D721Med (cell line): ENCODE measurements at regions not wholly inside any gene's neighbourhood (a gene's known extent, or its start where the extent isn't known, plus 50 kb on each side); places are given as distances from the start of the nearest gene placed in this dataset.

Experiments
- DNase-seq: peaks from one replicate; pipeline ENCODE4 v3.0.0; 2011; ENCODE audit warnings: low spot score; ENCODE audit not compliant: insufficient read length
- FAIRE-seq: peaks from 2 replicates; lab custom pipeline; 2011; peaks lifted over from hg19 to GRCh38; lab: Jason Lieb, UNC
- TF ChIP-seq, protein P1 (sequence below): IDR thresholded peaks from 2 replicates; pipeline ENCODE4 v1.5.1; 2012; ENCODE audit warnings: mild to moderate bottlenecking, control low read depth; ENCODE audit not compliant: insufficient read depth; ENCODE audit errors: missing control alignments

DNA sequence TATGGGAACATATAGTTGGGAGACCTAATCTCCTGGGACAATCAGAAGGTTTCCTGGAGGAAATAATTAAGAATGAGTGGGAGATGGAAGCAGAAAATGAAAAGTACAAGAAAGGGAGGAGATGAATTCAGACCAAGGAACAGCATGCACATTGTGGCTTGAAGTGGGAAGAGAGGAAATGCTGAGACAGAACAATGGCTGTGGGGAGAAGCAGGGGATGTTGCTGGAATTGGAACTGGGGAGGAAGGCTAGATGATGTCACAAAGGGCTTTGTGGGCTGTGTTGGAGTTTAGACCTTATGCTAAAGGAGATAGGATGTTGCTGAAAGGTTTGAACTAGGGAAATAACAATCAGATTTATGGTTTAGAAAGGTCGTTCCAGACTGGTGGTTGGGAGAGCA is 119.5 kb upstream of the DIPK2B start:
- FAIRE-seq (no peak), DNase-seq (no peak)
- TF ChIP-seq, protein P1, sequence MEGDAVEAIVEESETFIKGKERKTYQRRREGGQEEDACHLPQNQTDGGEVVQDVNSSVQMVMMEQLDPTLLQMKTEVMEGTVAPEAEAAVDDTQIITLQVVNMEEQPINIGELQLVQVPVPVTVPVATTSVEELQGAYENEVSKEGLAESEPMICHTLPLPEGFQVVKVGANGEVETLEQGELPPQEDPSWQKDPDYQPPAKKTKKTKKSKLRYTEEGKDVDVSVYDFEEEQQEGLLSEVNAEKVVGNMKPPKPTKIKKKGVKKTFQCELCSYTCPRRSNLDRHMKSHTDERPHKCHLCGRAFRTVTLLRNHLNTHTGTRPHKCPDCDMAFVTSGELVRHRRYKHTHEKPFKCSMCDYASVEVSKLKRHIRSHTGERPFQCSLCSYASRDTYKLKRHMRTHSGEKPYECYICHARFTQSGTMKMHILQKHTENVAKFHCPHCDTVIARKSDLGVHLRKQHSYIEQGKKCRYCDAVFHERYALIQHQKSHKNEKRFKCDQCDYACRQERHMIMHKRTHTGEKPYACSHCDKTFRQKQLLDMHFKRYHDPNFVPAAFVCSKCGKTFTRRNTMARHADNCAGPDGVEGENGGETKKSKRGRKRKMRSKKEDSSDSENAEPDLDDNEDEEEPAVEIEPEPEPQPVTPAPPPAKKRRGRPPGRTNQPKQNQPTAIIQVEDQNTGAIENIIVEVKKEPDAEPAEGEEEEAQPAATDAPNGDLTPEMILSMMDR = no peak

GRCh38 chrX:45309801-45310200 is 109.1 kb upstream of the DIPK2B start:
- FAIRE-seq (no peak), DNase-seq (no peak)
- TF ChIP-seq, protein P1 = no peak

GRCh38 chrX:45309096-45309495 is 108.4 kb upstream of the DIPK2B start:
- TF ChIP-seq, protein P1 = no peak

DNA sequence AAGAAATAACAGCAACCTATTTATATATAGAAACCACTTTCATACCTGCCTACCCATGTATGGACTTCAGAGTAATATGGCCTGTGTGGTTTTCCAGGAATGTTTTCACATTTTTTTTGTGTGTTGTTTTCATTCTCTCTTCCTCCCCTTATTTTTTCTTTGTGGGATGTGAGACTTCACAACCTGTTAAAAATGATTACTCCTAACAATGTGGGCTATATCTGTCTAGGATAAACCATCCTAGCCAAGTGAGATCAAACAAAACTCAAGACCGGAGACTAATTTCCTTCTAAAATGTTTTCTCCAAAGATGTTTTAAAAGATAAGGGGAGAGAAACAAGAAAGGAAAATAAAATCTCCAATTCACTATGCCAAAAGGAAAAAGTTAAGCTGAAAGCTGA is 106.1 kb upstream of the DIPK2B start:
- FAIRE-seq = peak; percentile 25
- TF ChIP-seq, protein P1 = no peak
- no peak for DNase-seq

More at GRCh38 chrX:45309096-45309495, 108.4 kb upstream of the DIPK2B start:
- no peak for DNase-seq
- FAIRE-seq = no peak

- TF ChIP-seq, protein P1 = no peak
- no peak for DNase-seq
- FAIRE-seq = peak; percentile 44
Observed at GRCh38 chrX:45300638-45301037, 100.0 kb upstream of the DIPK2B start.

- TF ChIP-seq, protein P1 = no peak
- no peak for DNase-seq
- no peak for FAIRE-seq
Observed at GRCh38 chrX:45295259-45295986, 94.7 kb upstream of the DIPK2B start.

GRCh38 chrX:45274576-45274975 is 73.9 kb upstream of the DIPK2B start:
- DNase-seq (no peak), FAIRE-seq (no peak)
- TF ChIP-seq, protein P1 = no peak
